HUES48 (cell line): ENCODE measurements at regions not wholly inside any gene's neighbourhood (a gene's known extent, or its start where the extent isn't known, plus 50 kb on each side); places are given as distances from the start of the nearest gene placed in this dataset.

ENCODE experiments used
- H3K27ac ChIP-seq: one replicate; pipeline ENCODE4 v1.7.0; 2013; ENCODE audit warnings: low read depth, low read length, inconsistent platforms
- H3K27me3 ChIP-seq: 2 replicates; pipeline ENCODE4 v1.6.1; 2013; ENCODE audit warnings: mild to moderate bottlenecking, low read length; ENCODE audit not compliant: control insufficient read depth, insufficient read depth
- H3K36me3 ChIP-seq: 2 replicates; pipeline ENCODE4 v1.6.1; 2013; ENCODE audit warnings: low read length; ENCODE audit not compliant: control insufficient read depth, insufficient read depth
- H3K4me1 ChIP-seq: 2 replicates; pipeline ENCODE4 v1.6.1; 2013; ENCODE audit warnings: mild to moderate bottlenecking, low read length; ENCODE audit not compliant: control insufficient read depth, insufficient read depth
- H3K4me3 ChIP-seq: 2 replicates; pipeline ENCODE4 v1.5.1; 2013; ENCODE audit warnings: mild to moderate bottlenecking, low read depth, low read length
- H3K9ac ChIP-seq: 2 replicates; pipeline ENCODE4 v1.6.1; 2013; ENCODE audit warnings: mild to moderate bottlenecking, low read depth, low read length, moderate library complexity
- H3K9me3 ChIP-seq: 2 replicates; pipeline ENCODE4 v1.6.1; 2013; ENCODE audit warnings: low read length; ENCODE audit not compliant: control insufficient read depth, insufficient read depth

DNA sequence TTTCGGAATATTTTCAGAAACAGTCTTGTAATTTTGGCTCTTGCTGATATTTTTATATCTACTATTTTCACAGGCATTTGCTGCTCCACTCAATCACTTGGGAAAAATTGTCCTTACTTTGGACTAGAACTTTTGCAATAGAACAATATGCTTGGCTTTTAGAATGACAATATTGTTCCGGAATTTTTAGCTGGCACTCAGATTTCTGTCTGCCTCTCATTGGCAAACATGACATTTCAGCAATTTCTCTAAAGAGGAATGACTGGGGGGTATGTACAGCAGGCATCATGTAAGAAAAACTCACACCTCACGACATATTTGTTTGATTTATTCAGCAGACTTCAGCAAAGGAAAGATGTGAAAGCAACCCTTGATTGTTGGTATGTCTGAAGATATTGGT, 243.6 kb upstream of the GPRIN3 start:
- H3K27ac ChIP-seq = no peak overlapping the region

GRCh38 chr4:89549907-89550306, 242.3 kb upstream of the GPRIN3 start:
- Histone ChIP-seq H3K4me3 (no peak overlapping the region), H3K27me3 (no peaks in the 10 kb centered on the region), H3K9ac (no peak overlapping the region), H3K4me1 (no peaks in the 10 kb centered on the region; the same call in 1 of the 2 replicates), H3K9me3 (no peaks in the 10 kb centered on the region), H3K36me3 (no peaks in the 10 kb centered on the region), H3K27ac (no peak overlapping the region)

More for the DNA sequence above, 243.6 kb upstream of the GPRIN3 start:
- H3K4me1 ChIP-seq = no peaks in the 10 kb centered on the region; the same call in 1 of the 2 replicates
- no peak overlapping the region for H3K9ac ChIP-seq
- no peaks in the 10 kb centered on the region for H3K36me3 ChIP-seq
- H3K27me3 ChIP-seq = no peaks in the 10 kb centered on the region
- no peaks in the 10 kb centered on the region for H3K9me3 ChIP-seq
- H3K4me3 ChIP-seq = no peak overlapping the region

GRCh38 chr4:89545315-89545714, 237.7 kb upstream of the GPRIN3 start:
- no peak overlapping the region for H3K4me3 ChIP-seq
- H3K9ac ChIP-seq = no peak overlapping the region
- no peak overlapping the region for H3K27ac ChIP-seq
- no peaks in the 10 kb centered on the region; the same call in 1 of the 2 replicates for H3K4me1 ChIP-seq
- no peaks in the 10 kb centered on the region for H3K27me3 ChIP-seq
- H3K36me3 ChIP-seq = no peaks in the 10 kb centered on the region
- no peaks in the 10 kb centered on the region for H3K9me3 ChIP-seq

DNA sequence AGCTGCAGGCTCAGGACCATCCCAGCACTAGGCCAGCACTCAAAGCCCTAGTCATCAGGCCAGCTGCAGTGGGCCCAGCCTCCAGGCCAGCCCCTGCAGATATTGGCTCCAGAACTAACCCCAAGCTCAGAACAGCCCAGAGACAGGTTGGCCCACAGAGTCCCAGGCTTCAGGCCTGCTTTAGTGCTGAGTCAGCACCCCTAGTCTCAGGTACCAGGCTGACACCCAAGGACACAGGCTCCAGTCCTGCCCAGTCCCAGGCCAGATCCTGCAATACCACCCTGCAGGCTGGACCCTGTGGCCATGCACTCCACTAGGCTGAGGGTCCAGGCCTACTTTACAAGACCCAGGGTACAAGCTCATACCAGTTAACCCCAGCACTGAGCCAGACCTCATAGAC, 234.4 kb upstream of the GPRIN3 start:
- H3K27ac ChIP-seq = no peak overlapping the region
- no peaks in the 10 kb centered on the region for H3K9me3 ChIP-seq
- H3K4me1 ChIP-seq = peaks cover 9% of the 10 kb centered on the region; the same call in 1 of the 2 replicates
- H3K9ac ChIP-seq = no peak overlapping the region
- no peak overlapping the region for H3K4me3 ChIP-seq
- H3K27me3 ChIP-seq = no peaks in the 10 kb centered on the region
- no peaks in the 10 kb centered on the region for H3K36me3 ChIP-seq

GRCh38 chr4:89539797-89540711, 232.5 kb upstream of the GPRIN3 start:
- Histone ChIP-seq H3K27me3 (no peaks in the 10 kb centered on the region), H3K27ac (no peak overlapping the region), H3K4me1 (peaks cover 9% of the 10 kb centered on the region; the same call in 1 of the 2 replicates), H3K9me3 (no peaks in the 10 kb centered on the region), H3K36me3 (no peaks in the 10 kb centered on the region), H3K4me3 (no peak overlapping the region), H3K9ac (no peak overlapping the region)

GRCh38 chr4:89539374-89539773, 231.8 kb upstream of the GPRIN3 start:
- H3K4me1 ChIP-seq = peaks cover 9% of the 10 kb centered on the region; the same call in 1 of the 2 replicates
- no peak overlapping the region for H3K9ac ChIP-seq
- H3K9me3 ChIP-seq = no peaks in the 10 kb centered on the region
- H3K27ac ChIP-seq = no peak overlapping the region
- no peak overlapping the region for H3K4me3 ChIP-seq
- H3K27me3 ChIP-seq = no peaks in the 10 kb centered on the region
- H3K36me3 ChIP-seq = no peaks in the 10 kb centered on the region

DNA sequence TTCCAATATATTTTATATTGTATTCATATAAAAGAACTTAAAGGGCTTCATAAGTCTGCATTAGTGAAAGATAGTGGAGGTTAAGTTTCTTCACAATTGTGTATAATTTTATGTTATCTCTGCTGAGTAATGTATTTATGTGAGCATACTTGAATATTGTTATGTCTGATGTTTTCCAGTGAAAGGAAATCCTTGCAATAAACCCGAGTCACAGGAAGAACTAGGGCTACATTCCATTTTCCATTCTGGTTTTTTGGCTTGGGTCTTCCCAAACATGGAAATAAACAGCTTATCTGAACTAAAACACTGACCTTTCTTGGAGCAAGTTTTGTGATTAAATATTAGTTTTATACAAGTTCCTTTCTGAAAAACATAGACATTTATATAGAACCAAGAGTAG, 231.3 kb upstream of the GPRIN3 start:
- Histone ChIP-seq H3K4me3 (no peak overlapping the region), H3K27ac (no peak overlapping the region), H3K27me3 (no peaks in the 10 kb centered on the region), H3K9me3 (no peaks in the 10 kb centered on the region), H3K9ac (no peak overlapping the region), H3K36me3 (no peaks in the 10 kb centered on the region), H3K4me1 (peaks cover 9% of the 10 kb centered on the region; the same call in 1 of the 2 replicates)

GRCh38 chr4:89538171-89538570, 230.6 kb upstream of the GPRIN3 start:
- no peaks in the 10 kb centered on the region for H3K9me3 ChIP-seq
- H3K4me3 ChIP-seq = no peak overlapping the region
- H3K27ac ChIP-seq = no peak overlapping the region
- H3K9ac ChIP-seq = no peak overlapping the region
- no peaks in the 10 kb centered on the region for H3K27me3 ChIP-seq
- H3K36me3 ChIP-seq = no peaks in the 10 kb centered on the region
- peaks cover 9% of the 10 kb centered on the region; the same call in 1 of the 2 replicates for H3K4me1 ChIP-seq

- no peak overlapping the region for H3K4me3 ChIP-seq
- no peaks in the 10 kb centered on the region for H3K9me3 ChIP-seq
- no peaks in the 10 kb centered on the region for H3K36me3 ChIP-seq
- no peak overlapping the region for H3K27ac ChIP-seq
- peaks cover 9% of the 10 kb centered on the region; the same call in 1 of the 2 replicates for H3K4me1 ChIP-seq
- H3K9ac ChIP-seq = no peak overlapping the region
- no peaks in the 10 kb centered on the region for H3K27me3 ChIP-seq
These were observed 229.7 kb upstream of the GPRIN3 start for GRCh38 chr4:89537281-89537680.

DNA sequence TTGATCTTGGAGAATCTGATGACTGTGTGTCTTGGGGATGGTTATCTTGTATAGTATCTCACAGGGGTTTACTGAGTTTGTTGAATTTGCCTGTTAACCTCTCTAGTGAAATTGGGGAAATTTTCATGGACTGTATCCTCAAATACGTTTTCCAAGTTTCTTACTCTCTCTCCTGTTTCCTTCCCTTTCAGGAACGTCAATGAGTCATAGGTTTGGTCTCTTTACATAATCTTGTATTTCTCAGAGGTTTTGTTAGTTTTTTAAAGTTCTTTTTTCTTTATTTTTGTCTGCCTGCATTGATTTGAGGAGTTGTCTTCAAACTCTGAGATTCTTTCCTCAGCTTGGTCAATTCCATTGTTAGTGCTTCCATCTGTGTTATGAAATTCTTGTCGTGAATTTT, 227.7 kb upstream of the GPRIN3 start:
- no peak overlapping the region for H3K27ac ChIP-seq
- H3K9ac ChIP-seq = no peak overlapping the region
- H3K4me1 ChIP-seq = peaks cover 9% of the 10 kb centered on the region; the same call in 1 of the 2 replicates
- no peak overlapping the region for H3K4me3 ChIP-seq
- H3K9me3 ChIP-seq = no peaks in the 10 kb centered on the region
- no peaks in the 10 kb centered on the region for H3K27me3 ChIP-seq
- H3K36me3 ChIP-seq = no peaks in the 10 kb centered on the region

- H3K4me3 ChIP-seq = no peak overlapping the region
- H3K27me3 ChIP-seq = no peaks in the 10 kb centered on the region
- no peaks in the 10 kb centered on the region for H3K36me3 ChIP-seq
- no peaks in the 10 kb centered on the region for H3K9me3 ChIP-seq
- no peak overlapping the region for H3K27ac ChIP-seq
- H3K4me1 ChIP-seq = 0 out of 2 replicates have a peak, but pooled peaks cover 1% of the 10 kb centered on the region
- no peak overlapping the region for H3K9ac ChIP-seq
These were observed 226.8 kb upstream of the GPRIN3 start for GRCh38 chr4:89534356-89534755.
